ENCODE measurements at regions not wholly inside any gene's neighbourhood (a gene's known extent, or its start where the extent isn't known, plus 50 kb on each side); places are given as distances from the start of the nearest gene placed in this dataset.

- no peak for TF ChIP-seq POLR2A (IDR thresholded peaks at IDR 0.05)
- TF ChIP-seq, protein P1, sequence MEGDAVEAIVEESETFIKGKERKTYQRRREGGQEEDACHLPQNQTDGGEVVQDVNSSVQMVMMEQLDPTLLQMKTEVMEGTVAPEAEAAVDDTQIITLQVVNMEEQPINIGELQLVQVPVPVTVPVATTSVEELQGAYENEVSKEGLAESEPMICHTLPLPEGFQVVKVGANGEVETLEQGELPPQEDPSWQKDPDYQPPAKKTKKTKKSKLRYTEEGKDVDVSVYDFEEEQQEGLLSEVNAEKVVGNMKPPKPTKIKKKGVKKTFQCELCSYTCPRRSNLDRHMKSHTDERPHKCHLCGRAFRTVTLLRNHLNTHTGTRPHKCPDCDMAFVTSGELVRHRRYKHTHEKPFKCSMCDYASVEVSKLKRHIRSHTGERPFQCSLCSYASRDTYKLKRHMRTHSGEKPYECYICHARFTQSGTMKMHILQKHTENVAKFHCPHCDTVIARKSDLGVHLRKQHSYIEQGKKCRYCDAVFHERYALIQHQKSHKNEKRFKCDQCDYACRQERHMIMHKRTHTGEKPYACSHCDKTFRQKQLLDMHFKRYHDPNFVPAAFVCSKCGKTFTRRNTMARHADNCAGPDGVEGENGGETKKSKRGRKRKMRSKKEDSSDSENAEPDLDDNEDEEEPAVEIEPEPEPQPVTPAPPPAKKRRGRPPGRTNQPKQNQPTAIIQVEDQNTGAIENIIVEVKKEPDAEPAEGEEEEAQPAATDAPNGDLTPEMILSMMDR (IDR thresholded peaks at IDR 0.05): no peak
Observed at GRCh38 chr4:113844369-113844768, 82.8 kb upstream of the CAMK2D start.
